Upper lobe of right lung (tissue), 1 donor: ENCODE measurements at regions not wholly inside any gene's neighbourhood (a gene's known extent, or its start where the extent isn't known, plus 50 kb on each side); places are given as distances from the start of the nearest gene placed in this dataset.

ENCODE experiments used
- ATAC-seq: fragments of 200-7000 bp; cut with Tn5 transposase; one replicate; pipeline ENCODE4 v1.9.1; 2020; ENCODE audit warnings: mild to moderate bottlenecking, moderate library complexity
- DNase-seq: peaks from one replicate; pipeline ENCODE4 v3.0.0-alpha.2; 2020
- H3K27ac ChIP-seq: fragments of 200-600 bp; one replicate; pipeline ENCODE4 v1.8.0; 2022
- H3K27me3 ChIP-seq: fragments of 200-600 bp; one replicate; pipeline ENCODE4 v1.8.0; 2022; ENCODE audit warnings: mild to moderate bottlenecking
- H3K36me3 ChIP-seq: fragments of 200-600 bp; one replicate; pipeline ENCODE4 v1.8.0; 2022
- H3K4me1 ChIP-seq: fragments of 200-600 bp; one replicate; pipeline ENCODE4 v1.8.0; 2022
- H3K4me3 ChIP-seq: fragments of 200-600 bp; one replicate; pipeline ENCODE4 v1.8.0; 2022; ENCODE audit warnings: mild to moderate bottlenecking
- H3K9me3 ChIP-seq: fragments of 200-600 bp; one replicate; pipeline ENCODE4 v1.8.0; 2022
- CTCF ChIP-seq: fragments of 200-600 bp; IDR thresholded peaks from one replicate; pipeline ENCODE4 v1.8.0; 2022; ENCODE audit warnings: antibody characterized with exemption
- intact Hi-C: fragments of 100-400 bp; cut with DNase I; formaldehyde crosslinking; loops from one replicate; pipeline ENCODE4 v1.11.0; 2022
- donor health status: DM: no; HTN: yes; CAD: no; lungs with severe emphysema.

- no peak for TF ChIP-seq CTCF
- H3K4me3 ChIP-seq = no peak overlapping the region
- no peaks in the 10 kb centered on the region for H3K36me3 ChIP-seq
- no peaks in the 10 kb centered on the region for H3K9me3 ChIP-seq
- ATAC-seq = no peak
- no peaks in the 10 kb centered on the region for H3K27me3 ChIP-seq
- no peak for DNase-seq
- no peak overlapping the region for H3K27ac ChIP-seq
- intact Hi-C loops = no loop called here
- H3K4me1 ChIP-seq = no peaks in the 10 kb centered on the region
These were observed 51.5 kb upstream of the RGPD4 start for GRCh38 chr2:107775211-107775610.

- Histone ChIP-seq H3K36me3 (no peaks in the 10 kb centered on the region), H3K27me3 (no peaks in the 10 kb centered on the region), H3K9me3 (no peaks in the 10 kb centered on the region), H3K4me3 (no peak overlapping the region), H3K27ac (no peak overlapping the region), H3K4me1 (no peaks in the 10 kb centered on the region)
- DNase-seq (no peak), ATAC-seq (no peak)
- intact Hi-C loops = no loop called here
- no peak for TF ChIP-seq CTCF
These were observed 50.9 kb upstream of the RGPD4 start for GRCh38 chr2:107775791-107776190.

- intact Hi-C loops = no loop called here
- Histone ChIP-seq H3K27me3 (no peaks in the 10 kb centered on the region), H3K36me3 (no peaks in the 10 kb centered on the region), H3K4me3 (no peak overlapping the region), H3K9me3 (no peaks in the 10 kb centered on the region), H3K27ac (no peak overlapping the region), H3K4me1 (no peaks in the 10 kb centered on the region)
- no peak for TF ChIP-seq CTCF
- no peak for ATAC-seq
- no peak for DNase-seq
These were observed 50.3 kb upstream of the RGPD4 start for GRCh38 chr2:107776362-107776761.
